WTC11 (cell line): ENCODE measurements at regions not wholly inside any gene's neighbourhood (a gene's known extent, or its start where the extent isn't known, plus 50 kb on each side); places are given as distances from the start of the nearest gene placed in this dataset.

ENCODE experiments used
- ATAC-seq: fragments of 200-7000 bp; cut with Tn5 transposase; 2 replicates; pipeline ENCODE4 v1.10.0; 2021; ENCODE audit warnings: mild to moderate bottlenecking, moderate library complexity
- CTCF ChIA-PET: fragments of 300-600 bp; sonication (Branson Sonifier 250); formaldehyde crosslinking; loops from one replicate; lab custom pipeline; 2021; ENCODE audit warnings: antibody characterized with exemption; lab: Charles Lee
- POLR2A ChIA-PET: fragments of 350-600 bp; sonication (Branson Sonifier 250); formaldehyde crosslinking; loops from one replicate; lab custom pipeline; 2021; ENCODE audit warnings: antibody characterized with exemption; lab: Charles Lee
- DNase-seq: peaks from one replicate; pipeline ENCODE4 v3.0.0; 2021; ENCODE audit warnings: low spot score
- H3K27ac Mint-ChIP-seq: 2 replicates; pipeline ENCODE4 v1.8.0; 2021; ENCODE audit warnings: mixed read lengths
- H3K27me3 Mint-ChIP-seq: 2 replicates; pipeline ENCODE4 v1.8.0; 2021; ENCODE audit warnings: low read depth, mild to moderate bottlenecking, moderate library complexity, mixed read lengths
- H3K36me3 Mint-ChIP-seq: 2 replicates; pipeline ENCODE4 v1.8.0; 2021; ENCODE audit warnings: mixed read lengths
- H3K4me1 Mint-ChIP-seq: 2 replicates; pipeline ENCODE4 v1.8.0; 2022; ENCODE audit warnings: mixed read lengths
- H3K4me3 Mint-ChIP-seq: 2 replicates; pipeline ENCODE4 v1.8.0; 2021; ENCODE audit warnings: mild to moderate bottlenecking, moderate library complexity, mixed read lengths
- H3K9me3 Mint-ChIP-seq: 2 replicates; pipeline ENCODE4 v1.8.0; 2021; ENCODE audit warnings: mixed read lengths
- ATF3 ChIP-seq: sonication (generic); formaldehyde crosslinking; conservative IDR thresholded peaks from 2 replicates; pipeline ENCODE4 v1.8.1; 2022; ENCODE audit warnings: mild to moderate bottlenecking, missing genetic modification reagents
- CREB1 ChIP-seq: sonication (generic); formaldehyde crosslinking; IDR thresholded peaks from 2 replicates; pipeline ENCODE4 v1.8.0; 2023; ENCODE audit warnings: mild to moderate bottlenecking, missing genetic modification reagents
- EMX1 ChIP-seq: fragments of 250-450 bp; sonication (Bioruptor Pico); IDR thresholded peaks from 2 replicates; pipeline ENCODE4 v1.8.0; 2021; ENCODE audit warnings: mild to moderate bottlenecking
- ESRRA ChIP-seq: sonication (generic); formaldehyde crosslinking; IDR thresholded peaks from 2 replicates; pipeline ENCODE4 v1.8.1; 2022; ENCODE audit warnings: mild to moderate bottlenecking, missing genetic modification reagents, borderline replicate concordance
- FOXP1 ChIP-seq: sonication (generic); formaldehyde crosslinking; IDR thresholded peaks from 2 replicates; pipeline ENCODE4 v1.8.0; 2022; ENCODE audit warnings: missing genetic modification reagents, mild to moderate bottlenecking, moderate library complexity, borderline replicate concordance
- GABPB1 ChIP-seq: sonication (generic); formaldehyde crosslinking; IDR thresholded peaks from 2 replicates; pipeline ENCODE4 v1.8.1; 2023; ENCODE audit warnings: mild to moderate bottlenecking, missing genetic modification reagents
- GRHL2 ChIP-seq: fragments of 250-450 bp; sonication (Bioruptor Pico); IDR thresholded peaks from 2 replicates; pipeline ENCODE4 v1.8.0; 2022; ENCODE audit warnings: mild to moderate bottlenecking, moderate library complexity; ENCODE audit not compliant: insufficient replicate concordance, severe bottlenecking
- IRF2 ChIP-seq: sonication (generic); formaldehyde crosslinking; IDR thresholded peaks from 2 replicates; pipeline ENCODE4 v1.8.0; 2022; ENCODE audit warnings: low read depth, missing genetic modification reagents, borderline replicate concordance
- JUN ChIP-seq: sonication (generic); formaldehyde crosslinking; IDR thresholded peaks from 2 replicates; pipeline ENCODE4 v1.8.0; 2023; ENCODE audit warnings: mild to moderate bottlenecking, missing genetic modification reagents
- NFYB ChIP-seq: sonication (generic); formaldehyde crosslinking; conservative IDR thresholded peaks from 2 replicates; pipeline ENCODE4 v1.8.0; 2022; ENCODE audit warnings: low read depth, missing genetic modification reagents
- NR3C1 ChIP-seq: sonication (generic); formaldehyde crosslinking; conservative IDR thresholded peaks from 2 replicates; pipeline ENCODE4 v1.8.1; 2023; ENCODE audit warnings: low read depth, mild to moderate bottlenecking, missing genetic modification reagents
- RORB ChIP-seq: fragments of 250-450 bp; sonication (Bioruptor Pico); IDR thresholded peaks from 2 replicates; pipeline ENCODE4 v1.9.0; 2021; ENCODE audit warnings: mild to moderate bottlenecking
- SMAD3 ChIP-seq: sonication (generic); formaldehyde crosslinking; IDR thresholded peaks from 2 replicates; pipeline ENCODE4 v1.8.0; 2022; ENCODE audit warnings: missing genetic modification reagents, mild to moderate bottlenecking, borderline replicate concordance
- SMAD4 ChIP-seq: sonication (generic); formaldehyde crosslinking; IDR thresholded peaks from 2 replicates; pipeline ENCODE4 v1.8.0; 2022; ENCODE audit warnings: mild to moderate bottlenecking, missing genetic modification reagents
- TEAD1 ChIP-seq: sonication (generic); formaldehyde crosslinking; IDR thresholded peaks from 2 replicates; pipeline ENCODE4 v1.8.0; 2022; ENCODE audit warnings: mild to moderate bottlenecking, missing genetic modification reagents
- TEAD4 ChIP-seq: sonication (generic); formaldehyde crosslinking; IDR thresholded peaks from 2 replicates; pipeline ENCODE4 v1.8.0; 2022; ENCODE audit warnings: mild to moderate bottlenecking, missing genetic modification reagents
- USF2 ChIP-seq: sonication (generic); formaldehyde crosslinking; IDR thresholded peaks from 2 replicates; pipeline ENCODE4 v1.8.1; 2023; ENCODE audit warnings: mild to moderate bottlenecking, missing genetic modification reagents, moderate library complexity
- ZNF263 ChIP-seq: sonication (generic); formaldehyde crosslinking; IDR thresholded peaks from 2 replicates; pipeline ENCODE4 v1.8.1; 2022; ENCODE audit warnings: low read depth, mild to moderate bottlenecking, moderate library complexity, missing genetic modification reagents
- ZNF317 ChIP-seq: sonication (generic); formaldehyde crosslinking; IDR thresholded peaks from 2 replicates; pipeline ENCODE4 v1.8.1; 2023; ENCODE audit warnings: low read depth, mild to moderate bottlenecking, moderate library complexity, missing genetic modification reagents, borderline replicate concordance
- ZNF396 ChIP-seq: fragments of 250-450 bp; sonication (Bioruptor Pico); IDR thresholded peaks from 2 replicates; pipeline ENCODE4 v1.8.0; 2021; ENCODE audit warnings: mild to moderate bottlenecking, moderate library complexity, borderline replicate concordance
- TF ChIP-seq, protein P1 (sequence below): sonication (generic); formaldehyde crosslinking; IDR thresholded peaks from 2 replicates; pipeline ENCODE4 v1.8.1; 2023; ENCODE audit warnings: mild to moderate bottlenecking, moderate library complexity, missing genetic modification reagents

DNA sequence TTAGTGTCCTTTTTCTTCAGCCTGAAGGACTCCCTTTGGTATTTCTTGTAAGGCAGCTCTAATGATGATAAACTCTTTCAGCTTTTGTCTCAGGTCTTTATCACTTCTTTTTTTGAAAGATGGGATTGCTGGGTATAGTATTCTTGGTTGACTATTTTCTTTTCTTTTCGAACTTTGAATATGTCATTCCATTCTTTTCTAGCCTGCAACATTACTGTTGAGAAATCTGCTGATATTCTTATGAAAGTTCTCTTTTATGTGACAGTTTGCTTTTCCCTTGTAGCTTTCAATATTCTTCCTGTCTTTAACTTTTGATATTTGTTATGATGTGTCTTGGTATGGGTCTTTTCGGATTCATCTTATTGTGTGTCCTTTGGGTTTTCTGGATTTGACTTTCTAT, 107.6 kb upstream of the SRD5A3 start:
- no peak for ATAC-seq
- peaks cover 63% of the 10 kb centered on the region for H3K9me3 Mint-ChIP-seq
- POLR2A ChIA-PET = no interaction called here
- no peak for DNase-seq
- CTCF ChIA-PET = no interaction called here
- no peak overlapping the region for H3K4me3 Mint-ChIP-seq
- TF ChIP-seq SMAD4 (CRISPR knock-in tag) (no peak), ZNF317 (peak; percentile 67; the same call in 1 of the 2 replicates)
- TF ChIP-seq, all 79 proteins: peak for 1
- peaks cover 2% of the 10 kb centered on the region; the same call in 1 of the 2 replicates for H3K4me1 Mint-ChIP-seq
- peaks cover 15% of the 10 kb centered on the region for H3K27me3 Mint-ChIP-seq
- peaks cover 54% of the 10 kb centered on the region for H3K36me3 Mint-ChIP-seq
- no peak overlapping the region for H3K27ac Mint-ChIP-seq

- DNase-seq = no peak
- no peak overlapping the region for H3K4me3 Mint-ChIP-seq
- peaks cover 8% of the 10 kb centered on the region; the same call in 1 of the 2 replicates for H3K4me1 Mint-ChIP-seq
- ChIA-PET POLR2A (no interaction called here), CTCF (interaction anchor here (1.2 kb wide), 1 partner anchor 57 kb away, joined by 3 read pairs; no protein-coding TSS in a partner anchor)
- H3K36me3 Mint-ChIP-seq = peaks cover 32% of the 10 kb centered on the region
- no peak overlapping the region for H3K27ac Mint-ChIP-seq
- H3K27me3 Mint-ChIP-seq = peaks cover 10% of the 10 kb centered on the region; the same call in 1 of the 2 replicates
- no peak for ATAC-seq
- TF ChIP-seq USF2 (CRISPR knock-in tag) (no peak), RORB (CRISPR knock-in tag) (no peak), ZNF396 (CRISPR knock-in tag) (no peak), GRHL2 (no peak), NR3C1 (CRISPR knock-in tag) (no peak), TEAD4 (no peak), ESRRA (CRISPR knock-in tag) (no peak), TEAD1 (CRISPR knock-in tag) (no peak), SMAD3 (CRISPR knock-in tag) (no peak), GABPB1 (CRISPR knock-in tag) (no peak), JUN (CRISPR knock-in tag) (no peak), EMX1 (no peak)
- peaks cover 37% of the 10 kb centered on the region for H3K9me3 Mint-ChIP-seq
These were observed 104.6 kb upstream of the SRD5A3 start for GRCh38 chr4:55241461-55241860.

GRCh38 chr4:55242506-55242905, 103.5 kb upstream of the SRD5A3 start:
- Mint-ChIP-seq H3K4me3 (no peak overlapping the region), H3K27me3 (peaks cover 10% of the 10 kb centered on the region; the same call in 1 of the 2 replicates), H3K4me1 (peaks cover 8% of the 10 kb centered on the region; the same call in 1 of the 2 replicates), H3K36me3 (peaks cover 26% of the 10 kb centered on the region), H3K27ac (no peak overlapping the region), H3K9me3 (peaks cover 26% of the 10 kb centered on the region)
- DNase-seq (no peak), ATAC-seq (no peak)
- ChIA-PET CTCF (no interaction called here), POLR2A (no interaction called here)
- no peak for TF ChIP-seq CREB1 (CRISPR knock-in tag)
- TF ChIP-seq ZNF263 (CRISPR knock-in tag) = no peak
- TF ChIP-seq IRF2 = no peak
- TF ChIP-seq FOXP1 (CRISPR knock-in tag) = no peak
- TF ChIP-seq, protein P1, sequence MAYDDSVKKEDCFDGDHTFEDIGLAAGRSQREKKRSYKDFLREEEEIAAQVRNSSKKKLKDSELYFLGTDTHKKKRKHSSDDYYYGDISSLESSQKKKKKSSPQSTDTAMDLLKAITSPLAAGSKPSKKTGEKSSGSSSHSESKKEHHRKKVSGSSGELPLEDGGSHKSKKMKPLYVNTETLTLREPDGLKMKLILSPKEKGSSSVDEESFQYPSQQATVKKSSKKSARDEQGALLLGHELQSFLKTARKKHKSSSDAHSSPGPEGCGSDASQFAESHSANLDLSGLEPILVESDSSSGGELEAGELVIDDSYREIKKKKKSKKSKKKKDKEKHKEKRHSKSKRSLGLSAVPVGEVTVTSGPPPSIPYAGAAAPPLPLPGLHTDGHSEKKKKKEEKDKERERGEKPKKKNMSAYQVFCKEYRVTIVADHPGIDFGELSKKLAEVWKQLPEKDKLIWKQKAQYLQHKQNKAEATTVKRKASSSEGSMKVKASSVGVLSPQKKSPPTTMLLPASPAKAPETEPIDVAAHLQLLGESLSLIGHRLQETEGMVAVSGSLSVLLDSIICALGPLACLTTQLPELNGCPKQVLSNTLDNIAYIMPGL (CRISPR knock-in tag) = no peak
- no peak for TF ChIP-seq ATF3 (CRISPR knock-in tag)
- no peak for TF ChIP-seq NFYB (CRISPR knock-in tag)
